ENCODE measurements at regions not wholly inside any gene's neighbourhood (a gene's known extent, or its start where the extent isn't known, plus 50 kb on each side); places are given as distances from the start of the nearest gene placed in this dataset.

DNA sequence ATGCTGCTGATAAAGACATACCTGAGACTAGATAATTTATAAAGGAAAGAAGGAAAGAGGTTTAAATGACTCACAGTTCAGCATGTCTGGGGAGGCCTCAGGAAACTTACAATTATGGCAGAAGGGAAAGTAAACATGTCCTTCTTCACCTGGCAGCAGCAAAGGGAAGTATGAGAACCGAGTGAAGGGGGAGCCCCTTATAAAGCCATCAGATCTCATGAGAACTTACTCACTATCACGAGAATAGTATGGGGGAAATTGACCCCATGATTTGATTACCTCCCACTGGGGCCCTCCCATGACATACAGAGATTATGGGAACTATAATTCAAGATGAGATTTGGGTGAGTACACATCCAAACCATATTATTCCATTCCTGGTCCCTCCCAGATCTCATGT, 154.4 kb downstream of the FASLG start:
- TF ChIP-seq, protein P1, sequence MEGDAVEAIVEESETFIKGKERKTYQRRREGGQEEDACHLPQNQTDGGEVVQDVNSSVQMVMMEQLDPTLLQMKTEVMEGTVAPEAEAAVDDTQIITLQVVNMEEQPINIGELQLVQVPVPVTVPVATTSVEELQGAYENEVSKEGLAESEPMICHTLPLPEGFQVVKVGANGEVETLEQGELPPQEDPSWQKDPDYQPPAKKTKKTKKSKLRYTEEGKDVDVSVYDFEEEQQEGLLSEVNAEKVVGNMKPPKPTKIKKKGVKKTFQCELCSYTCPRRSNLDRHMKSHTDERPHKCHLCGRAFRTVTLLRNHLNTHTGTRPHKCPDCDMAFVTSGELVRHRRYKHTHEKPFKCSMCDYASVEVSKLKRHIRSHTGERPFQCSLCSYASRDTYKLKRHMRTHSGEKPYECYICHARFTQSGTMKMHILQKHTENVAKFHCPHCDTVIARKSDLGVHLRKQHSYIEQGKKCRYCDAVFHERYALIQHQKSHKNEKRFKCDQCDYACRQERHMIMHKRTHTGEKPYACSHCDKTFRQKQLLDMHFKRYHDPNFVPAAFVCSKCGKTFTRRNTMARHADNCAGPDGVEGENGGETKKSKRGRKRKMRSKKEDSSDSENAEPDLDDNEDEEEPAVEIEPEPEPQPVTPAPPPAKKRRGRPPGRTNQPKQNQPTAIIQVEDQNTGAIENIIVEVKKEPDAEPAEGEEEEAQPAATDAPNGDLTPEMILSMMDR (IDR thresholded peaks at IDR 0.05; ENCODE audit: poor library complexity, severe bottlenecking) = no peak
- TF ChIP-seq EP300 (conservative IDR thresholded peaks at IDR 0.05; ENCODE audit: poor library complexity, severe bottlenecking) (no peak), POLR2AphosphoS5 (IDR thresholded peaks at IDR 0.05) (no peak), EZH2 (IDR thresholded peaks at IDR 0.05; ENCODE audit: borderline replicate concordance, insufficient read depth, low read length, poor library complexity, severe bottlenecking) (no peak), TAF1 (IDR thresholded peaks at IDR 0.05; ENCODE audit: low read depth) (no peak), SMC3 (conservative IDR thresholded peaks at IDR 0.05; ENCODE audit: poor library complexity) (no peak), MXI1 (conservative IDR thresholded peaks at IDR 0.05; ENCODE audit: poor library complexity, severe bottlenecking) (no peak)
- TF ChIP-seq, protein P2, sequence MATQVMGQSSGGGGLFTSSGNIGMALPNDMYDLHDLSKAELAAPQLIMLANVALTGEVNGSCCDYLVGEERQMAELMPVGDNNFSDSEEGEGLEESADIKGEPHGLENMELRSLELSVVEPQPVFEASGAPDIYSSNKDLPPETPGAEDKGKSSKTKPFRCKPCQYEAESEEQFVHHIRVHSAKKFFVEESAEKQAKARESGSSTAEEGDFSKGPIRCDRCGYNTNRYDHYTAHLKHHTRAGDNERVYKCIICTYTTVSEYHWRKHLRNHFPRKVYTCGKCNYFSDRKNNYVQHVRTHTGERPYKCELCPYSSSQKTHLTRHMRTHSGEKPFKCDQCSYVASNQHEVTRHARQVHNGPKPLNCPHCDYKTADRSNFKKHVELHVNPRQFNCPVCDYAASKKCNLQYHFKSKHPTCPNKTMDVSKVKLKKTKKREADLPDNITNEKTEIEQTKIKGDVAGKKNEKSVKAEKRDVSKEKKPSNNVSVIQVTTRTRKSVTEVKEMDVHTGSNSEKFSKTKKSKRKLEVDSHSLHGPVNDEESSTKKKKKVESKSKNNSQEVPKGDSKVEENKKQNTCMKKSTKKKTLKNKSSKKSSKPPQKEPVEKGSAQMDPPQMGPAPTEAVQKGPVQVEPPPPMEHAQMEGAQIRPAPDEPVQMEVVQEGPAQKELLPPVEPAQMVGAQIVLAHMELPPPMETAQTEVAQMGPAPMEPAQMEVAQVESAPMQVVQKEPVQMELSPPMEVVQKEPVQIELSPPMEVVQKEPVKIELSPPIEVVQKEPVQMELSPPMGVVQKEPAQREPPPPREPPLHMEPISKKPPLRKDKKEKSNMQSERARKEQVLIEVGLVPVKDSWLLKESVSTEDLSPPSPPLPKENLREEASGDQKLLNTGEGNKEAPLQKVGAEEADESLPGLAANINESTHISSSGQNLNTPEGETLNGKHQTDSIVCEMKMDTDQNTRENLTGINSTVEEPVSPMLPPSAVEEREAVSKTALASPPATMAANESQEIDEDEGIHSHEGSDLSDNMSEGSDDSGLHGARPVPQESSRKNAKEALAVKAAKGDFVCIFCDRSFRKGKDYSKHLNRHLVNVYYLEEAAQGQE (IDR thresholded peaks at IDR 0.05; ENCODE audit: borderline replicate concordance) = no peak

Data from neural cell (in vitro differentiated cells).